Activated T-cell treated with anti-CD3 and anti-CD28 coated beads, Interleukin-2, amount 50 U/mL, for 24 hours (primary cell): ENCODE measurements at regions not wholly inside any gene's neighbourhood (a gene's known extent, or its start where the extent isn't known, plus 50 kb on each side); places are given as distances from the start of the nearest gene placed in this dataset.
A peak's percentile ranks its signal among the peaks of the same experiment; 100 is the strongest.
"Not testable (repeated sequence)": the region's sequence is repeated elsewhere in the genome, so short reads cannot be mapped to it uniquely, and the experiment has no call there.

Source experiments
- DNase-seq: peaks from one replicate; pipeline ENCODE4 v3.0.0-alpha.2; 2020
- H3K27ac Mint-ChIP-seq: 2 replicates; pipeline ENCODE4 v1.8.0; 2020; ENCODE audit warnings: mild to moderate bottlenecking, mixed read lengths
- H3K27me3 Mint-ChIP-seq: 2 replicates; pipeline ENCODE4 v1.8.0; 2020; ENCODE audit warnings: mixed read lengths
- H3K36me3 Mint-ChIP-seq: 2 replicates; pipeline ENCODE4 v1.8.0; 2020; ENCODE audit warnings: low read depth, mixed read lengths
- H3K4me1 Mint-ChIP-seq: 2 replicates; pipeline ENCODE4 v1.8.0; 2020; ENCODE audit warnings: low read depth, mixed read lengths
- H3K4me3 Mint-ChIP-seq: 2 replicates; pipeline ENCODE4 v1.8.0; 2020; ENCODE audit warnings: mild to moderate bottlenecking, moderate library complexity, mixed read lengths
- H3K9me3 Mint-ChIP-seq: 2 replicates; pipeline ENCODE4 v1.8.0; 2020; ENCODE audit warnings: mixed read lengths

GRCh38 chr20:29031262-29031982, 2226.0 kb upstream of the DEFB115 start:
- peaks cover 24% of the 10 kb centered on the region for H3K9me3 Mint-ChIP-seq
- not testable (repeated sequence) for H3K4me1 Mint-ChIP-seq, H3K4me3 Mint-ChIP-seq, H3K36me3 Mint-ChIP-seq, DNase-seq, H3K27ac Mint-ChIP-seq, H3K27me3 Mint-ChIP-seq

GRCh38 chr20:29044239-29044638, 2213.2 kb upstream of the DEFB115 start:
- H3K36me3 Mint-ChIP-seq, H3K27me3 Mint-ChIP-seq, DNase-seq, H3K4me3 Mint-ChIP-seq, H3K4me1 Mint-ChIP-seq, H3K27ac Mint-ChIP-seq: not testable (repeated sequence)
- H3K9me3 Mint-ChIP-seq, result peaks cover 32% of the 10 kb centered on the region

- not testable (repeated sequence) for H3K4me3 Mint-ChIP-seq, H3K36me3 Mint-ChIP-seq, DNase-seq, H3K27ac Mint-ChIP-seq, H3K27me3 Mint-ChIP-seq, H3K4me1 Mint-ChIP-seq
- H3K9me3 Mint-ChIP-seq, result peaks cover 22% of the 10 kb centered on the region
Measured at GRCh38 chr20:29050008-29050606, 2207.4 kb upstream of the DEFB115 start.

- H3K36me3 Mint-ChIP-seq, DNase-seq, H3K4me3 Mint-ChIP-seq, H3K27me3 Mint-ChIP-seq, H3K4me1 Mint-ChIP-seq, H3K27ac Mint-ChIP-seq: not testable (repeated sequence)
- H3K9me3 Mint-ChIP-seq, result peaks cover 25% of the 10 kb centered on the region
Measured at GRCh38 chr20:29057866-29058484, 2199.5 kb upstream of the DEFB115 start.

- H3K4me1 Mint-ChIP-seq, H3K27me3 Mint-ChIP-seq, H3K4me3 Mint-ChIP-seq, H3K27ac Mint-ChIP-seq, H3K36me3 Mint-ChIP-seq, DNase-seq: not testable (repeated sequence)
- peaks cover 38% of the 10 kb centered on the region for H3K9me3 Mint-ChIP-seq
Measured at GRCh38 chr20:29062451-29062850, 2195.0 kb upstream of the DEFB115 start.

GRCh38 chr20:29066341-29066740, 2191.1 kb upstream of the DEFB115 start:
- H3K27ac Mint-ChIP-seq, DNase-seq, H3K4me3 Mint-ChIP-seq, H3K36me3 Mint-ChIP-seq, H3K27me3 Mint-ChIP-seq, H3K4me1 Mint-ChIP-seq: not testable (repeated sequence)
- peaks cover 31% of the 10 kb centered on the region for H3K9me3 Mint-ChIP-seq

GRCh38 chr20:29073640-29074039, 2183.8 kb upstream of the DEFB115 start:
- not testable (repeated sequence) for H3K4me1 Mint-ChIP-seq, H3K27ac Mint-ChIP-seq, H3K27me3 Mint-ChIP-seq, H3K4me3 Mint-ChIP-seq, H3K36me3 Mint-ChIP-seq, DNase-seq
- peaks cover 21% of the 10 kb centered on the region for H3K9me3 Mint-ChIP-seq

- no peaks in the 10 kb centered on the region for H3K4me1 Mint-ChIP-seq
- no peak overlapping the region for H3K27ac Mint-ChIP-seq
- no peaks in the 10 kb centered on the region for H3K36me3 Mint-ChIP-seq
- H3K4me3 Mint-ChIP-seq, result peak overlapping the region; percentile 63
- no peaks in the 10 kb centered on the region for H3K27me3 Mint-ChIP-seq
- peaks cover 38% of the 10 kb centered on the region for H3K9me3 Mint-ChIP-seq
- peak; percentile 40 for DNase-seq
Measured at GRCh38 chr20:29079769-29080690, 2177.4 kb upstream of the DEFB115 start.

- H3K36me3 Mint-ChIP-seq, DNase-seq, H3K27me3 Mint-ChIP-seq, H3K4me1 Mint-ChIP-seq, H3K27ac Mint-ChIP-seq, H3K4me3 Mint-ChIP-seq: not testable (repeated sequence)
- H3K9me3 Mint-ChIP-seq, result peaks cover 36% of the 10 kb centered on the region
Measured at GRCh38 chr20:29081712-29082111, 2175.8 kb upstream of the DEFB115 start.

- Mint-ChIP-seq H3K27me3 (no peaks in the 10 kb centered on the region), H3K4me3 (no peak overlapping the region), H3K4me1 (no peaks in the 10 kb centered on the region), H3K9me3 (peaks cover 35% of the 10 kb centered on the region), H3K27ac (no peak overlapping the region), H3K36me3 (no peaks in the 10 kb centered on the region)
- no peak for DNase-seq
Measured at GRCh38 chr20:29085625-29086024, 2171.8 kb upstream of the DEFB115 start.

GRCh38 chr20:29086145-29086718, 2171.2 kb upstream of the DEFB115 start:
- not testable (repeated sequence) for DNase-seq, H3K4me3 Mint-ChIP-seq, H3K27me3 Mint-ChIP-seq, H3K27ac Mint-ChIP-seq, H3K4me1 Mint-ChIP-seq, H3K36me3 Mint-ChIP-seq
- H3K9me3 Mint-ChIP-seq, result peaks cover 37% of the 10 kb centered on the region

- Mint-ChIP-seq H3K27me3 (no peaks in the 10 kb centered on the region), H3K36me3 (no peaks in the 10 kb centered on the region), H3K4me1 (no peaks in the 10 kb centered on the region), H3K9me3 (peaks cover 33% of the 10 kb centered on the region), H3K4me3 (no peak overlapping the region), H3K27ac (no peak overlapping the region)
- DNase-seq, result no peak
Measured at GRCh38 chr20:29086938-29087337, 2170.5 kb upstream of the DEFB115 start.

GRCh38 chr20:29087887-29088286, 2169.6 kb upstream of the DEFB115 start:
- H3K27ac Mint-ChIP-seq, DNase-seq, H3K36me3 Mint-ChIP-seq, H3K4me3 Mint-ChIP-seq, H3K27me3 Mint-ChIP-seq, H3K4me1 Mint-ChIP-seq: not testable (repeated sequence)
- H3K9me3 Mint-ChIP-seq, result peaks cover 31% of the 10 kb centered on the region

GRCh38 chr20:29088472-29088871, 2169.0 kb upstream of the DEFB115 start:
- H3K4me3 Mint-ChIP-seq, H3K27ac Mint-ChIP-seq, DNase-seq, H3K4me1 Mint-ChIP-seq, H3K36me3 Mint-ChIP-seq, H3K27me3 Mint-ChIP-seq: not testable (repeated sequence)
- H3K9me3 Mint-ChIP-seq, result peaks cover 29% of the 10 kb centered on the region
